MM.1S (cell line): ENCODE measurements at regions not wholly inside any gene's neighbourhood (a gene's known extent, or its start where the extent isn't known, plus 50 kb on each side); places are given as distances from the start of the nearest gene placed in this dataset.

Source experiments
- DNase-seq: peaks from one replicate; pipeline ENCODE4 v3.0.0-alpha.2; 2015
- H2AFZ ChIP-seq: fragments of 300-600 bp; sonication (generic); 2 replicates; pipeline ENCODE4 v1.6.0; 2016; ENCODE audit warnings: antibody characterized with exemption, low read length
- H3F3A ChIP-seq: fragments of 300-600 bp; sonication (generic); 2 replicates; pipeline ENCODE4 v1.6.1; 2016; ENCODE audit warnings: mild to moderate bottlenecking, antibody characterized with exemption, low read length, moderate library complexity, mixed read lengths; ENCODE audit not compliant: insufficient read depth
- H3K27ac ChIP-seq: fragments of 300-600 bp; sonication (generic); 2 replicates; pipeline ENCODE4 v1.5.1; 2016; ENCODE audit warnings: mild to moderate bottlenecking, low read length
- H3K27me3 ChIP-seq: fragments of 300-600 bp; sonication (generic); replicated peaks from 2 replicates; pipeline ENCODE4 v1.6.0; 2016; ENCODE audit warnings: low read length; ENCODE audit not compliant: insufficient read depth
- H3K36me3 ChIP-seq: fragments of 300-600 bp; sonication (generic); replicated peaks from 2 replicates; pipeline ENCODE4 v1.6.1; 2016; ENCODE audit warnings: mild to moderate bottlenecking, low read length, mixed read lengths; ENCODE audit not compliant: insufficient read depth
- H3K4me1 ChIP-seq: fragments of 300-600 bp; sonication (generic); 2 replicates; pipeline ENCODE4 v1.6.1; 2016; ENCODE audit warnings: low read length, mixed read lengths
- H3K4me2 ChIP-seq: fragments of 300-600 bp; sonication (generic); 2 replicates; pipeline ENCODE4 v1.6.0; 2016; ENCODE audit warnings: low read depth, low read length
- H3K4me3 ChIP-seq: fragments of 300-600 bp; sonication (generic); 2 replicates; pipeline ENCODE4 v1.5.1; 2016; ENCODE audit warnings: low read length, mixed read lengths
- H3K79me2 ChIP-seq: fragments of 300-600 bp; sonication (generic); 2 replicates; pipeline ENCODE4 v1.6.1; 2016; ENCODE audit warnings: mixed run types, low read length, mixed read lengths
- H3K9ac ChIP-seq: fragments of 300-600 bp; sonication (generic); 2 replicates; pipeline ENCODE4 v1.6.1; 2016; ENCODE audit warnings: low read length, mixed read lengths
- H3K9me2 ChIP-seq: fragments of 300-600 bp; sonication (generic); replicated peaks from 2 replicates; pipeline ENCODE4 v1.6.1; 2016; ENCODE audit warnings: mild to moderate bottlenecking, low read length, mixed read lengths; ENCODE audit not compliant: insufficient read depth
- H3K9me3 ChIP-seq: fragments of 300-600 bp; sonication (generic); replicated peaks from 2 replicates; pipeline ENCODE4 v1.6.1; 2016; ENCODE audit warnings: mild to moderate bottlenecking, low read length, mixed read lengths; ENCODE audit not compliant: insufficient read depth
- H4K20me1 ChIP-seq: fragments of 300-600 bp; sonication (generic); 2 replicates; pipeline ENCODE4 v1.6.1; 2016; ENCODE audit warnings: mild to moderate bottlenecking, low read length, moderate library complexity, mixed read lengths; ENCODE audit not compliant: insufficient read depth
- EZH2 ChIP-seq: fragments of 300-600 bp; sonication (generic); optimal IDR thresholded peaks from 2 replicates; pipeline ENCODE3; 2017; ENCODE audit warnings: low read depth, mild to moderate bottlenecking, antibody characterized with exemption, low read length, mixed read lengths
- EZH2phosphoT487 ChIP-seq: fragments of 300-600 bp; sonication (generic); IDR thresholded peaks from 2 replicates; pipeline ENCODE4 v1.6.1; 2018; ENCODE audit warnings: antibody characterized with exemption, low read length
- TF ChIP-seq, protein P1 (sequence below): fragments of 300-600 bp; sonication (generic); IDR thresholded peaks from 2 replicates; pipeline ENCODE4 v1.5.1; 2016; ENCODE audit warnings: antibody characterized with exemption, low read length, mixed read lengths

DNA sequence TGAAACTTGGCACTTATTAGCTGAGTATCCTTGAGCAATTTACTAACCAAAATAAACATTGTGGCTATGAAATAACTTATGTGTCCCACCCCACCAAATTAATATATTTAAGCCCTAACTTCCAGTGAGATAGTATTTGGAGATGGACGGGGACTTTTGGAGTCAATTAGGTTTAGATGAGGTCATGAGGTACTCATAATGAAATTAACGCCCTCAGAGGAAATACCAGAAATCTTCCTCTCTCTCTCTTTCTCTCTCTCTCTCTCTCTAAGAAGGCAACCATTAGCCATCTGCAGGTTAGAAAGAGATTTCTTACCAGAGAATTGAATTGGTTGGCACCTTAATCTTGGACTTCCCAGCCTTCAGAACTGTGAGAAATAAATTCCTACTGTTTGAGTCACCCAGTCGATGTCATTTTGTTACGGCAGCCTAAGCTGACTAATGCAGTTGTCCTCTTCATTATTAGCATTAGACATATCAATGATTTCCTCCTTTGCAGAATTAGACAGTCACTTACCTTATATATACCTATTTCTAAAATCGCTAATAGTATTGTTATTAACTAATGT is 1284.0 kb downstream of the FAM181B start:
- H3K9ac ChIP-seq, result no peak overlapping the region
- no peak overlapping the region for H3K4me3 ChIP-seq
- H2AFZ ChIP-seq, result no peak overlapping the region
- H3F3A ChIP-seq, result no peaks in the 10 kb centered on the region
- no peaks in the 10 kb centered on the region for H4K20me1 ChIP-seq
- H3K9me2 ChIP-seq, result no peaks in the 10 kb centered on the region
- no peaks in the 10 kb centered on the region for H3K27me3 ChIP-seq
- no peak for DNase-seq
- no peak overlapping the region for H3K27ac ChIP-seq
- no peaks in the 10 kb centered on the region for H3K79me2 ChIP-seq
- TF ChIP-seq EZH2phosphoT487 (no peak), EZH2 (no peak)
- TF ChIP-seq, protein P1, sequence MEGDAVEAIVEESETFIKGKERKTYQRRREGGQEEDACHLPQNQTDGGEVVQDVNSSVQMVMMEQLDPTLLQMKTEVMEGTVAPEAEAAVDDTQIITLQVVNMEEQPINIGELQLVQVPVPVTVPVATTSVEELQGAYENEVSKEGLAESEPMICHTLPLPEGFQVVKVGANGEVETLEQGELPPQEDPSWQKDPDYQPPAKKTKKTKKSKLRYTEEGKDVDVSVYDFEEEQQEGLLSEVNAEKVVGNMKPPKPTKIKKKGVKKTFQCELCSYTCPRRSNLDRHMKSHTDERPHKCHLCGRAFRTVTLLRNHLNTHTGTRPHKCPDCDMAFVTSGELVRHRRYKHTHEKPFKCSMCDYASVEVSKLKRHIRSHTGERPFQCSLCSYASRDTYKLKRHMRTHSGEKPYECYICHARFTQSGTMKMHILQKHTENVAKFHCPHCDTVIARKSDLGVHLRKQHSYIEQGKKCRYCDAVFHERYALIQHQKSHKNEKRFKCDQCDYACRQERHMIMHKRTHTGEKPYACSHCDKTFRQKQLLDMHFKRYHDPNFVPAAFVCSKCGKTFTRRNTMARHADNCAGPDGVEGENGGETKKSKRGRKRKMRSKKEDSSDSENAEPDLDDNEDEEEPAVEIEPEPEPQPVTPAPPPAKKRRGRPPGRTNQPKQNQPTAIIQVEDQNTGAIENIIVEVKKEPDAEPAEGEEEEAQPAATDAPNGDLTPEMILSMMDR, result no peak
- no peak overlapping the region for H3K4me2 ChIP-seq
- H3K36me3 ChIP-seq, result no peaks in the 10 kb centered on the region
- H3K4me1 ChIP-seq, result no peaks in the 10 kb centered on the region
- H3K9me3 ChIP-seq, result no peaks in the 10 kb centered on the region

DNA sequence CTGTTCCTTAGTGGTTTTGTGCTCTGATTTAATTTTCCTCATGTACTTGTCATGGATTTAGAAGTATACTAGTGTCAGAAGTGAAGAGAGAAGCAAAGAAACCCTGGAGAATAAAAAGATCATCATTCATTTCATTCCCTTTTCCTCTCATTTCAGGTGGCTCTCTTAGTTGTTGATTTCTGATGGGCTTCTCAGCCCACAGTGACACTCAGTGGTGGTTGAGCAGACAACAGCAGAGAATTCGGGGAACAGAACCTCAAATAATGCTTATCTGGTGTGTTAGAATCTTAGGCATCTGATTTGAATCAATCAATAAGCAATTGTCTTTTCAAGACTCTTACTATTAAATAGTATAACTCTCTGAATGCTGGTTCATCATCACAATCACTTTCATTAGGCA is 1289.4 kb downstream of the FAM181B start:
- DNase-seq, result peak; percentile 53

DNA sequence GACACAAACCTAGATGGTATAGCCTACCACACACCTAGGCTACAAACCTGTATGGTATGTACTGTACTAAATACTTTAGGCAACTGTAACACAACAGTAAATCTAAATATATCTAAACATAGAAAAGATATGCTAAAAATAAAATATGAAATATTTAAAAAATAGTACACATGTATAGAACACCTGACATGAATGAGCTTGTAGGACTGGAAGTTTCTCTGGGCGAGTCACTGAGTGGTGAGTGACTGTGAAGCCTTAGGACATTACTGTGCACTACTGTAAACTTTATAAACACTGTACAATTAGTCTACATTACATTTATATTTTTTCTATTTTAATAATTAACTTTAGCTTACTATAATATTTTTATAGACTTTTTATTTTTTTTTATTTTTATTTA is 1301.3 kb downstream of the FAM181B start:
- DNase-seq, result no peak
- Histone ChIP-seq H3K4me3 (no peak overlapping the region), H3K27me3 (no peaks in the 10 kb centered on the region), H3K9me3 (no peaks in the 10 kb centered on the region), H3K9ac (no peak overlapping the region), H2AFZ (no peak overlapping the region), H3K9me2 (no peaks in the 10 kb centered on the region), H3K79me2 (no peaks in the 10 kb centered on the region), H4K20me1 (no peaks in the 10 kb centered on the region), H3K4me1 (no peaks in the 10 kb centered on the region), H3K36me3 (no peaks in the 10 kb centered on the region), H3K4me2 (no peak overlapping the region), H3K27ac (no peak overlapping the region), H3F3A (no peaks in the 10 kb centered on the region)
- TF ChIP-seq EZH2 (no peak), EZH2phosphoT487 (no peak)
- TF ChIP-seq, protein P1, result no peak

More for the DNA sequence above, 1289.4 kb downstream of the FAM181B start:
- Histone ChIP-seq H3K4me3 (no peak overlapping the region), H3K27ac (no peak overlapping the region), H3K9ac (no peak overlapping the region), H3K79me2 (no peaks in the 10 kb centered on the region), H2AFZ (no peak overlapping the region), H4K20me1 (no peaks in the 10 kb centered on the region), H3K4me2 (no peak overlapping the region), H3F3A (no peaks in the 10 kb centered on the region), H3K27me3 (no peaks in the 10 kb centered on the region), H3K4me1 (no peaks in the 10 kb centered on the region), H3K36me3 (no peaks in the 10 kb centered on the region), H3K9me3 (no peaks in the 10 kb centered on the region), H3K9me2 (no peaks in the 10 kb centered on the region)
- TF ChIP-seq EZH2phosphoT487, result no peak
- TF ChIP-seq, protein P1, result peak; percentile 66
